Activated CD4-positive, alpha-beta T cell treated with anti-CD3 and anti-CD28 coated beads for 36 hours (primary cell): ENCODE measurements at regions not wholly inside any gene's neighbourhood (a gene's known extent, or its start where the extent isn't known, plus 50 kb on each side); places are given as distances from the start of the nearest gene placed in this dataset.
"Not testable (repeated sequence)": the region's sequence is repeated elsewhere in the genome, so short reads cannot be mapped to it uniquely, and the experiment has no call there.

Source experiments
- ATAC-seq: fragments of 200-7000 bp; cut with Tn5 transposase; one replicate; pipeline ENCODE4 v1.10.0; 2021; ENCODE audit warnings: mild to moderate bottlenecking, moderate library complexity
- CTCF ChIA-PET: fragments of 350-600 bp; sonication (Branson Sonifier 250); formaldehyde crosslinking; loops from one replicate; lab custom pipeline; 2021; ENCODE audit warnings: antibody characterized with exemption; lab: Charles Lee
- POLR2A ChIA-PET: fragments of 350-600 bp; sonication (Branson Sonifier 250); formaldehyde crosslinking; loops from one replicate; lab custom pipeline; 2021; ENCODE audit warnings: antibody characterized with exemption, inconsistent platforms; lab: Charles Lee
- DNase-seq: peaks from one replicate; pipeline ENCODE4 v3.0.0-alpha.2; 2020
- H3K27ac Mint-ChIP-seq: one replicate; pipeline ENCODE4 v1.8.0; 2021; ENCODE audit warnings: mixed read lengths
- H3K27me3 Mint-ChIP-seq: one replicate; pipeline ENCODE4 v1.8.0; 2021; ENCODE audit warnings: mixed read lengths
- H3K36me3 Mint-ChIP-seq: one replicate; pipeline ENCODE4 v1.8.0; 2021; ENCODE audit warnings: low read depth, mixed read lengths
- H3K4me1 Mint-ChIP-seq: one replicate; pipeline ENCODE4 v1.8.0; 2021; ENCODE audit warnings: mixed read lengths
- H3K4me3 Mint-ChIP-seq: one replicate; pipeline ENCODE4 v1.8.0; 2021; ENCODE audit warnings: mild to moderate bottlenecking, moderate library complexity, mixed read lengths
- H3K9me3 Mint-ChIP-seq: one replicate; pipeline ENCODE4 v1.8.0; 2021; ENCODE audit warnings: low read depth, mixed read lengths
- intact Hi-C, 2 experiments: fragments of 100-400 bp; cut with DNase I in 1 of 2; cut with micrococcal nuclease in 1 of 2; formaldehyde crosslinking; loops; one replicate each; pipeline versions ENCODE4 v1.14.2 to v1.15.1; 2022 to 2024; cut with DNase I, micrococcal nuclease

DNA sequence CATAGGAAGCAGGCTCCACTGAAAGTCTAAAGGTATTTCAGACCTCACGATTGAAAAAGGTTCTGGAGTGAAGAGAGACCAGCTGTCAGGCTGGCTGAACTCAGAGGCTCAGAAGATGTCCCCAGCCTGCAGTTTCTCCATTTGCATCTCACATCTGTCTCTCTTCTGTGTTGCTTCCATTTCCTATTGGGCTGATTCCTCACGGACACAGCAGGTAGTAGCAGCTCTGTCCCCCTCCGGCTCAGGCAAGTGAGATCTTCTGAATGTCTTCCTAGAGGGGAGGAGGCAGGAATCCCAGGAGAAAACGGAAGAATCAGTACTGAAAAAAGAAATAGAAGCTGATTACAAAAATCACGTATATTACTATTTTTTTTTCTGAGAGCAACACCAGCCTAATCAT lies 274.1 kb upstream of the COBL start:
- no peak for ATAC-seq
- H3K9me3 Mint-ChIP-seq: peaks cover 4% of the 10 kb centered on the region
- H3K4me1 Mint-ChIP-seq: no peaks in the 10 kb centered on the region
- no peaks in the 10 kb centered on the region for H3K27me3 Mint-ChIP-seq
- POLR2A ChIA-PET: no interaction called here
- no peak overlapping the region for H3K27ac Mint-ChIP-seq
- intact Hi-C loops: no loop called here
- H3K36me3 Mint-ChIP-seq: no peaks in the 10 kb centered on the region
- DNase-seq: no peak
- CTCF ChIA-PET: no interaction called here
- H3K4me3 Mint-ChIP-seq: no peak overlapping the region

- no peaks in the 10 kb centered on the region for H3K36me3 Mint-ChIP-seq
- intact Hi-C loops: no loop called here
Observed at GRCh38 chr7:51589111-51589510, 272.5 kb upstream of the COBL start.

GRCh38 chr7:51587604-51588003 lies 271.0 kb upstream of the COBL start:
- H3K27ac Mint-ChIP-seq: no peak overlapping the region
- H3K27me3 Mint-ChIP-seq: no peaks in the 10 kb centered on the region
- DNase-seq (no peak), ATAC-seq (no peak)
- intact Hi-C loops: no loop called here
- H3K4me3 Mint-ChIP-seq: no peak overlapping the region
- CTCF ChIA-PET: no interaction called here
- no peaks in the 10 kb centered on the region for H3K36me3 Mint-ChIP-seq
- no peaks in the 10 kb centered on the region for H3K4me1 Mint-ChIP-seq
- POLR2A ChIA-PET: no interaction called here
- peaks cover 2% of the 10 kb centered on the region for H3K9me3 Mint-ChIP-seq

More at GRCh38 chr7:51589111-51589510, 272.5 kb upstream of the COBL start:
- Mint-ChIP-seq H3K27me3 (no peaks in the 10 kb centered on the region), H3K9me3 (peaks cover 4% of the 10 kb centered on the region), H3K27ac (no peak overlapping the region), H3K4me1 (no peaks in the 10 kb centered on the region), H3K4me3 (no peak overlapping the region)
- DNase-seq (no peak), ATAC-seq (no peak)
- CTCF ChIA-PET: no interaction called here
- POLR2A ChIA-PET: no interaction called here

DNA sequence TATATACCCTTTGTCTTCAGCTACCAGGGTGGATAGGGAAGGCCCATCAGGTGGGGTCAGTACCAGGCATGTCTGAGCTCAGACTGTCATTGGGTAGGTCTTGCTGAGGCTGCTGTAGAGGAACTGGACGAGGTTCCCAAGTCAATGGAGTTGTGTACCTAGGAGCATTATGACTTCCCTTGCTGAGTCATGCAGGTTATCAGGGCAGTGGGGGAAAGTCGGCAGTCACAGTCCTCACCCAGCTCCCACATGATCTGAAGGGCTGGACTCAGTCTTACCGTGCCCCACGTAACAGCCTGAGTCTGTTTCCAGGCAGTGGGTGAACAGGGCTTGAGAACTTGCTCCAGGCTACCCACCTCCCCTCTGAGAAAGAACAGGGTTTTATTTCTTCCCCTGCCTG lies 260.8 kb upstream of the COBL start:
- CTCF ChIA-PET: no interaction called here
- Mint-ChIP-seq H3K27me3 (no peaks in the 10 kb centered on the region), H3K9me3 (peaks cover 18% of the 10 kb centered on the region), H3K4me1 (no peaks in the 10 kb centered on the region), H3K4me3 (no peak overlapping the region), H3K36me3 (no peaks in the 10 kb centered on the region), H3K27ac (no peak overlapping the region)
- DNase-seq (no peak), ATAC-seq (no peak)
- POLR2A ChIA-PET: no interaction called here
- intact Hi-C loops: no loop called here

- H3K27ac Mint-ChIP-seq: no peak overlapping the region
- H3K4me3 Mint-ChIP-seq: no peak overlapping the region
- H3K9me3 Mint-ChIP-seq: peaks cover 18% of the 10 kb centered on the region
- no peaks in the 10 kb centered on the region for H3K36me3 Mint-ChIP-seq
- intact Hi-C loops: no loop called here
- CTCF ChIA-PET: no interaction called here
- no peaks in the 10 kb centered on the region for H3K4me1 Mint-ChIP-seq
- DNase-seq (no peak), ATAC-seq (no peak)
- no peaks in the 10 kb centered on the region for H3K27me3 Mint-ChIP-seq
- POLR2A ChIA-PET: no interaction called here
Observed at GRCh38 chr7:51569581-51569980, 253.0 kb upstream of the COBL start.

DNA sequence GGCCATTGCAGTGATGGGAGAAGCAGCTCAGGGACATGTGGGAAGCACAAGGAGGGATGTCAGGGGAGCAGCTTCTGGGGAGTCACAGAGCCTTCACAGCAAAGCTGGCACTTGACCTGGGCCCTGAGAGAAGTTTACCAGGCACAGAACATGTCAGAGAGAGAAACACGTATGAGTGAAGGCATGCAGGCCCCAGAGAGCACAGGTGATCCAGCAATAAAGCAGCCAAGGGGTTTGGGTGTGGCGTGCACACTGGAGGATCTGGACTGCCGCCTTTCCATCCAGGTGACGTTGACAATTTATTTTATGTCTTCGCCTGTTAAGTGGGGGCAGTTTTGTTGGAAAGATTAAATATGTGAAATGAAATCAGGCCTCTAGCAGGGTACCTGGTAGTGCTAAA lies 252.6 kb upstream of the COBL start:
- intact Hi-C loops: no loop called here
- DNase-seq: no peak
- Mint-ChIP-seq H3K9me3 (peaks cover 15% of the 10 kb centered on the region), H3K4me1 (no peaks in the 10 kb centered on the region), H3K27me3 (no peaks in the 10 kb centered on the region), H3K36me3 (no peaks in the 10 kb centered on the region), H3K27ac (no peak overlapping the region), H3K4me3 (no peak overlapping the region)
- no peak for ATAC-seq
- POLR2A ChIA-PET: no interaction called here
- CTCF ChIA-PET: no interaction called here

- Mint-ChIP-seq H3K4me1 (no peaks in the 10 kb centered on the region), H3K36me3 (no peaks in the 10 kb centered on the region), H3K27me3 (no peaks in the 10 kb centered on the region), H3K27ac (no peak overlapping the region), H3K4me3 (no peak overlapping the region), H3K9me3 (peaks cover 7% of the 10 kb centered on the region)
- intact Hi-C loops: no loop called here
- ChIA-PET CTCF (no interaction called here), POLR2A (no interaction called here)
- DNase-seq: no peak
- ATAC-seq: no peak
Observed at GRCh38 chr7:51551070-51551469, 234.5 kb upstream of the COBL start.

- intact Hi-C loops: no loop called here
- Mint-ChIP-seq H3K36me3 (no peaks in the 10 kb centered on the region), H3K27ac (no peak overlapping the region), H3K9me3 (peaks cover 11% of the 10 kb centered on the region), H3K4me1 (no peaks in the 10 kb centered on the region), H3K27me3 (no peaks in the 10 kb centered on the region), H3K4me3 (no peak overlapping the region)
- ChIA-PET POLR2A (no interaction called here), CTCF (no interaction called here)
- ATAC-seq (no peak), DNase-seq (no peak)
Observed at GRCh38 chr7:51545131-51545530, 228.5 kb upstream of the COBL start.

GRCh38 chr7:51543801-51544553 lies 227.4 kb upstream of the COBL start:
- Mint-ChIP-seq H3K4me3 (no peak overlapping the region), H3K27ac (no peak overlapping the region), H3K4me1 (no peaks in the 10 kb centered on the region), H3K9me3 (peaks cover 12% of the 10 kb centered on the region), H3K36me3 (no peaks in the 10 kb centered on the region), H3K27me3 (no peaks in the 10 kb centered on the region)
- intact Hi-C loops: no loop called here
- no peak for ATAC-seq
- ChIA-PET POLR2A (no interaction called here), CTCF (interaction anchor here (0.6 kb wide), 1 partner anchor 298 kb away, joined by 3 read pairs; no protein-coding TSS in a partner anchor)
- no peak for DNase-seq

- intact Hi-C loops, H3K36me3 Mint-ChIP-seq, CTCF ChIA-PET: not testable (repeated sequence)
Observed at GRCh38 chr7:51540906-51541305, 224.3 kb upstream of the COBL start.

DNA sequence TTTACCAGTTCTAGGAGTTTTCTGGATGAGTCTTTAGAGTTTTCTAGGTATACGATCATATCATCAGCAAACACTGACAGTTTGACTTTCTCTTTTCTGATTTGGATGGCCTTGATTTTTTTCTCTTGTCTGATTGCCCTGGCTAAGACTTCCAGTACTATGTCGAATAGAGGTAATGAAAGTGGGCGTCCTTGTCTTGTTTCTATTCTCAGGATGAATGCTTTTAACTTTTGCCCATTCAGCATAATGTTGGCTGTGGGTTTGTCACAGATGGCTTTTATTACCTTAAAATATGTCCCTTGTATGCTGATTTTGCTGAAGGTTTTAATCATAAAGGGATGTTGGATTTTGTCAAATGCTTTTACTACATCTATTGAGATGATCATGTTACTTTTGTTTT lies 223.2 kb upstream of the COBL start:
- ATAC-seq (no peak), DNase-seq (no peak)
- ChIA-PET CTCF (no interaction called here), POLR2A (no interaction called here)
- Mint-ChIP-seq H3K27me3 (no peaks in the 10 kb centered on the region), H3K36me3 (no peaks in the 10 kb centered on the region), H3K4me1 (no peaks in the 10 kb centered on the region), H3K9me3 (peaks cover 18% of the 10 kb centered on the region), H3K4me3 (no peak overlapping the region), H3K27ac (no peak overlapping the region)
- intact Hi-C loops: no loop called here

More at GRCh38 chr7:51540906-51541305, 224.3 kb upstream of the COBL start:
- H3K4me3 Mint-ChIP-seq, H3K27me3 Mint-ChIP-seq, ATAC-seq, DNase-seq, H3K27ac Mint-ChIP-seq, POLR2A ChIA-PET, H3K4me1 Mint-ChIP-seq: not testable (repeated sequence)
- H3K9me3 Mint-ChIP-seq: peaks cover 18% of the 10 kb centered on the region

- Mint-ChIP-seq H3K36me3 (no peaks in the 10 kb centered on the region), H3K4me3 (no peak overlapping the region), H3K9me3 (no peaks in the 10 kb centered on the region), H3K4me1 (no peaks in the 10 kb centered on the region), H3K27ac (no peak overlapping the region), H3K27me3 (no peaks in the 10 kb centered on the region)
- ChIA-PET CTCF (no interaction called here), POLR2A (no interaction called here)
- ATAC-seq (no peak), DNase-seq (no peak)
- intact Hi-C loops: no loop called here
Observed at GRCh38 chr7:51528172-51528571, 211.6 kb upstream of the COBL start.
